Gastrocnemius medialis (tissue), 4 donors: ENCODE measurements at regions not wholly inside any gene's neighbourhood (a gene's known extent, or its start where the extent isn't known, plus 50 kb on each side); places are given as distances from the start of the nearest gene placed in this dataset.

ENCODE experiments used
- ATAC-seq, 2 donors: fragments of 150-250 bp; one replicate each; pipeline ENCODE4 v1.9.1; 2016
- DNase-seq, 2 donors: peaks; one replicate each; pipeline ENCODE4 v3.0.0-alpha.2; 2019
- H3K27ac ChIP-seq, 4 donors: fragments of 200-600 bp; sonication (generic); 1 replicate in 1 of 4; 2 replicates in 3 of 4; pipeline ENCODE4 v1.5.1; 2016 to 2018; ENCODE audit warnings: mild to moderate bottlenecking in 2 of 4, moderate library complexity in 1 of 4
- H3K27me3 ChIP-seq, 3 donors: fragments of 200-600 bp; sonication (generic) in 2 of 3; 1 replicate in 1 of 3; 2 replicates in 2 of 3; pipeline versions ENCODE4 v1.5.1 to v1.6.0; 2016 to 2019; ENCODE audit warnings: mild to moderate bottlenecking in 1 of 3, moderate library complexity in 1 of 3
- H3K36me3 ChIP-seq, 2 donors: fragments of 200-600 bp; sonication (generic) in 1 of 2; one replicate each; pipeline ENCODE4 v1.5.1; 2017 to 2018
- H3K4me1 ChIP-seq, 2 donors: fragments of 200-600 bp; sonication (generic) in 1 of 2; one replicate each; pipeline ENCODE4 v1.5.1; 2016 to 2017; ENCODE audit warnings: mild to moderate bottlenecking in 2 of 2
- H3K4me3 ChIP-seq, 4 donors: fragments of 200-600 bp; sonication (generic) in 3 of 4; 1 replicate in 1 of 4; 2 replicates in 3 of 4; pipeline ENCODE4 v1.5.1; 2016 to 2019; ENCODE audit warnings: mild to moderate bottlenecking in 2 of 4
- H3K9me3 ChIP-seq, 3 donors: fragments of 200-600 bp; sonication (generic) in 2 of 3; 1 replicate in 1 of 3; 2 replicates in 2 of 3; pipeline ENCODE4 v1.5.1; 2016 to 2019
- CTCF ChIP-seq, 5 experiments: fragments of 450-650 bp in 3 of 5; fragments of 200-600 bp in 2 of 5; sonication (generic) in 2 of 5; IDR thresholded peaks in 4 of 5; conservative IDR thresholded peaks in 1 of 5; 1 replicate in 4 of 5; 2 replicates in 1 of 5; pipeline ENCODE4 v1.5.1; 2016 to 2019; ENCODE audit warnings: antibody characterized with exemption in 5 of 5, mild to moderate bottlenecking in 3 of 5, moderate library complexity in 3 of 5
- POLR2A ChIP-seq, 2 donors: fragments of 450-650 bp; IDR thresholded peaks; one replicate each; pipeline ENCODE4 v1.6.1; 2017; ENCODE audit warnings: antibody characterized with exemption in 2 of 2, mild to moderate bottlenecking in 2 of 2, moderate library complexity in 2 of 2
- in situ Hi-C, 4 donors: fragments of 200-750 bp; cut with MboI; loops; one replicate each; pipeline versions ENCODE4 v1.15.0 to v1.8.0; 2017; ENCODE audit warnings: low sequenced_read_pairs in 4 of 4
- intact Hi-C: fragments of 100-400 bp; cut with DNase I; formaldehyde crosslinking; loops from one replicate; pipeline ENCODE4 v1.15.1; 2023; ENCODE audit warnings: low total_unique reads

GRCh38 chr22:45092644-45093043 lies 71.1 kb upstream of the NUP50 start:
- H3K36me3 ChIP-seq: no peaks in the 10 kb centered on the region
- H3K4me1 ChIP-seq: no peaks in the 10 kb centered on the region
- in situ Hi-C loops (no loop called here), intact Hi-C loops (no loop called here)
- ATAC-seq (no peak), DNase-seq (no peak)
- TF ChIP-seq CTCF (IDR thresholded peaks at IDR 0.05 in 4 of 5, conservative IDR thresholded peaks at IDR 0.05 in 1 of 5): no peak
- no peak for TF ChIP-seq POLR2A (IDR thresholded peaks at IDR 0.05)
- H3K4me3 ChIP-seq: no peak overlapping the region
- peaks cover 0 to 10% (median 7%) of the 10 kb centered on the region in 3 donors for H3K27me3 ChIP-seq
- no peak overlapping the region for H3K27ac ChIP-seq
- H3K9me3 ChIP-seq: no peaks in the 10 kb centered on the region

DNA sequence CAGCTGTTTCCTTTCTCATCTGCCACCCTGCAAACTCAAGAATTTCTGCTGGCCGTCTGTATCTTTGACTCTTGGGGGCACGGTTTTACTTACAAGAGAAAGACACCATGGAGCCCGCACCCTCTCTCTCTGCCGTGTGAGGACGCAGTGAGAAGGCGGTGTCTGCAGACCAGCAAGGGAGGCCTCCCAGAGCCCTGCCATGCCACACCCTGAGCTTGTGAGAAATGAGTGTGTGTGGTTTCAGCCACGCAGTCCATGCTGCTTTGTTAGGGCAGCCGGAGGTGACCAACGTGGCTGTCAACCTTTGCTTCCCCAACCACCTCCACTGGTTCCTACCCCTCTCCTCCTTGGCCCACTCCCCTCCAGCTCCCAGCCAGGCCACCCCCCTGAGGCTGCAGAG lies 70.1 kb upstream of the NUP50 start:
- H3K4me1 ChIP-seq: no peaks in the 10 kb centered on the region
- peaks cover 0 to 13% (median 10%) of the 10 kb centered on the region in 3 donors for H3K27me3 ChIP-seq
- DNase-seq (no peak), ATAC-seq (no peak)
- in situ Hi-C loops (no loop called here), intact Hi-C loops (no loop called here)
- no peaks in the 10 kb centered on the region for H3K36me3 ChIP-seq
- H3K27ac ChIP-seq: no peak overlapping the region
- no peaks in the 10 kb centered on the region for H3K9me3 ChIP-seq
- no peak overlapping the region for H3K4me3 ChIP-seq
- TF ChIP-seq CTCF (IDR thresholded peaks at IDR 0.05 in 4 of 5, conservative IDR thresholded peaks at IDR 0.05 in 1 of 5) (no peak), POLR2A (IDR thresholded peaks at IDR 0.05) (no peak)

DNA sequence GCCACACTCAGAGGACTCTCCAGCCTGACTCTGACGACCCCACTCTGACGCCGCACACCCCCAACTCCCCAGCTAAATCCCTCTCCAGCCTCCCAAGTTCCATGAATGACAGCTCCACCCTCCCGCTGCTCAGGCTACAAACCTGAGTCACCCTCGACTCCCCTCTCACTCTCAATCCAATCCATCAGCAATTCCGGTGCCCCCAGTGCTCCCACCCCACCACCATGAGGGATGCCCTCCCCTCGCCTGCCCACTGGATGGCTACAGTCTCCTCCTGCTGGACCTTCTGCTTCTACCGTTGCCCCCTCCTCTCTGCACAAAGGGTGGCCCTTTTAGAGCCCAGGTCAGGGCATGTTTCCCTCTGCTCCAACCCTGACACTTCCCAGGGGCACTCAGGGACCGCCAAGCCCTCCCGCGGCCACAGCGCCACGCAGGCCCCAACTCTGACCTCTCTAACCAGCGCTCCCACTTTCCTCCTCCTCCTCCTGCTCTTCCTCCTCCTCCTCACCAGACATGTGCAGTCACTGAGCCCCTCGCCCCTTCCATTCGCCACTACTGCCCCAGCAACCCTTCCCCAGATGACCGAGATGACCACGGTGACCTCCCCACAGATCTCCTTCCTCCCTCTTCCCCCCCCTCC lies 69.5 kb upstream of the NUP50 start:
- Histone ChIP-seq H3K27ac (no peak overlapping the region), H3K9me3 (no peaks in the 10 kb centered on the region), H3K4me1 (no peaks in the 10 kb centered on the region), H3K36me3 (no peaks in the 10 kb centered on the region), H3K27me3 (peaks cover 0 to 16% (median 10%) of the 10 kb centered on the region in 3 donors), H3K4me3 (no peak overlapping the region)
- intact Hi-C loops: no loop called here
- in situ Hi-C loops: no loop called here
- ATAC-seq (no peak), DNase-seq (no peak)
- TF ChIP-seq CTCF (IDR thresholded peaks at IDR 0.05 in 4 of 5, conservative IDR thresholded peaks at IDR 0.05 in 1 of 5) (no peak), POLR2A (IDR thresholded peaks at IDR 0.05) (no peak)

- H3K4me3 ChIP-seq: no peak overlapping the region
- ATAC-seq: no peak
- H3K36me3 ChIP-seq: no peaks in the 10 kb centered on the region
- peaks cover 0 to 16% (median 8%) of the 10 kb centered on the region in 3 donors for H3K27me3 ChIP-seq
- TF ChIP-seq POLR2A (IDR thresholded peaks at IDR 0.05): no peak
- TF ChIP-seq CTCF (IDR thresholded peaks at IDR 0.05 in 4 of 5, conservative IDR thresholded peaks at IDR 0.05 in 1 of 5): no peak
- intact Hi-C loops: no loop called here
- no peak for DNase-seq
- H3K4me1 ChIP-seq: no peaks in the 10 kb centered on the region
- H3K27ac ChIP-seq: no peak overlapping the region
- in situ Hi-C loops: no loop called here
- no peaks in the 10 kb centered on the region for H3K9me3 ChIP-seq
Observed at GRCh38 chr22:45094825-45095224, 68.9 kb upstream of the NUP50 start.
